HCT116 (cell line): ENCODE measurements at regions not wholly inside any gene's neighbourhood (a gene's known extent, or its start where the extent isn't known, plus 50 kb on each side); places are given as distances from the start of the nearest gene placed in this dataset.

ENCODE experiments used
- ATAC-seq: fragments of 200-7000 bp; cut with Tn5 transposase; 2 replicates; pipeline ENCODE4 v1.9.1; 2020; ENCODE audit warnings: mild to moderate bottlenecking, moderate library complexity
- BruUV-seq: library from RNA; stranded (reverse); fragments of 400-500 nt; replicated peaks from 2 replicates; lab custom pipeline; 2021; lab: Mats Ljungman, UMichigan
- CTCF ChIA-PET: fragments of 300-600 bp; sonication (Branson Sonifier 250); formaldehyde crosslinking; loops from one replicate; lab custom pipeline; 2021; ENCODE audit warnings: antibody characterized with exemption; lab: Charles Lee
- POLR2A ChIA-PET: fragments of 300-600, 350-600 bp; sonication (Branson Sonifier 250); formaldehyde crosslinking; loops from one replicate; lab custom pipeline; 2021; ENCODE audit warnings: antibody characterized with exemption; lab: Charles Lee
- RAD21 ChIA-PET, 2 experiments: fragments of 300-600 bp; sonication (Branson Sonifier 250); formaldehyde crosslinking; loops; one replicate each; lab custom pipeline; 2023; ENCODE audit warnings: low total read pairs in 2 of 2; ENCODE audit not compliant: uncharacterized antibody in 2 of 2, unreplicated experiment in 2 of 2, low non-redundant PET in 1 of 2; lab: Charles Lee
- DNase-seq: peaks from one replicate; pipeline ENCODE4 v3.0.0-alpha.2; 2010; ENCODE audit warnings: low read depth, low spot score
- H2AFZ ChIP-seq: fragments of 200-600 bp; shearing (Covaris generic), sonication (generic); 2 replicates; pipeline ENCODE4 v1.6.1; 2017; ENCODE audit warnings: low read depth, mixed run types, mixed read lengths, antibody characterized with exemption, low read length; ENCODE audit not compliant: poor library complexity, severe bottlenecking
- H3K27ac ChIP-seq: 2 replicates; pipeline ENCODE4 v1.5.1; 2012; ENCODE audit warnings: low read depth, low read length
- H3K27me3 ChIP-seq: fragments of 200-600 bp; sonication (generic); 2 replicates; pipeline ENCODE4 v1.6.1; 2016; ENCODE audit warnings: mixed run types, low read length, mixed read lengths; ENCODE audit not compliant: insufficient read depth
- H3K36me3 ChIP-seq, 2 experiments: fragments of 200-500 bp in 1 of 2; fragments of 200-600 bp in 1 of 2; sonication (Bioruptor generic) in 1 of 2; sonication (generic) in 1 of 2; 2 replicates each; pipeline versions ENCODE4 v1.5.1 to v1.6.1; 2014 to 2016; ENCODE audit warnings: low read length in 2 of 2, inconsistent platforms in 1 of 2, mixed read lengths in 1 of 2, mixed run types in 1 of 2; ENCODE audit not compliant: insufficient read depth in 2 of 2, control insufficient read depth in 1 of 2
- H3K4me1 ChIP-seq, 2 experiments: fragments of 200-600 bp in 1 of 2; sonication (generic) in 1 of 2; 2 replicates each; pipeline versions ENCODE4 v1.5.1 to v1.6.1; 2012 to 2017; ENCODE audit warnings: low read length in 2 of 2, inconsistent platforms in 1 of 2, mild to moderate bottlenecking in 1 of 2, mixed read lengths in 1 of 2, mixed run types in 1 of 2, moderate library complexity in 1 of 2; ENCODE audit not compliant: insufficient read depth in 2 of 2, control insufficient read depth in 1 of 2
- H3K4me2 ChIP-seq: fragments of 200-600 bp; sonication (generic); 2 replicates; pipeline ENCODE4 v1.6.1; 2017; ENCODE audit warnings: mixed run types, low read length, mixed read lengths
- H3K4me3 ChIP-seq, 2 experiments: fragments of 200-600 bp in 1 of 2; sonication (generic) in 1 of 2; replicated peaks in 1 of 2; 2 replicates each; pipeline ENCODE4 v1.5.1; 2011 to 2016; ENCODE audit warnings: low read length in 2 of 2, control low read depth in 1 of 2, low read depth in 1 of 2, mild to moderate bottlenecking in 1 of 2, mixed read lengths in 1 of 2, mixed run types in 1 of 2
- H3K79me2 ChIP-seq: fragments of 200-600 bp; sonication (generic); 2 replicates; pipeline ENCODE4 v1.6.1; 2017; ENCODE audit warnings: mild to moderate bottlenecking, mixed run types, low read length, moderate library complexity, mixed read lengths; ENCODE audit not compliant: insufficient read depth
- H3K9ac ChIP-seq: fragments of 200-600 bp; sonication (generic); 2 replicates; pipeline ENCODE4 v1.6.1; 2016; ENCODE audit warnings: low read length, mixed read lengths
- H3K9me2 ChIP-seq: fragments of 200-600 bp; sonication (generic), shearing (Covaris generic); 2 replicates; pipeline ENCODE4 v1.6.1; 2017; ENCODE audit warnings: mixed run types, mild to moderate bottlenecking, moderate library complexity; ENCODE audit not compliant: insufficient read depth
- H3K9me3 ChIP-seq, 2 experiments: fragments of 200-500 bp in 1 of 2; fragments of 200-600 bp in 1 of 2; sonication (Bioruptor generic) in 1 of 2; sonication (generic) in 1 of 2; 2 replicates each; pipeline ENCODE4 v1.6.1; 2014 to 2017; ENCODE audit warnings: low read length in 2 of 2, mixed read lengths in 2 of 2, inconsistent platforms in 1 of 2, low read depth in 1 of 2, mild to moderate bottlenecking in 1 of 2, mixed run types in 1 of 2, moderate library complexity in 1 of 2; ENCODE audit not compliant: control insufficient read depth in 1 of 2, insufficient read depth in 1 of 2
- H4K20me1 ChIP-seq: fragments of 200-600 bp; sonication (generic), shearing (Covaris generic); 2 replicates; pipeline ENCODE4 v1.6.1; 2017; ENCODE audit warnings: mixed run types, mild to moderate bottlenecking, moderate library complexity; ENCODE audit not compliant: insufficient read depth
- CEBPB ChIP-seq: IDR thresholded peaks from 2 replicates; pipeline ENCODE4 v1.6.1; 2012; ENCODE audit warnings: low read depth
- EGR1 ChIP-seq: IDR thresholded peaks from 2 replicates; pipeline ENCODE4 v1.6.1; 2012; ENCODE audit warnings: low read depth
- ELF1 ChIP-seq: IDR thresholded peaks from 2 replicates; pipeline ENCODE4 v1.6.1; 2012; ENCODE audit warnings: low read depth, borderline replicate concordance
- EZH2 ChIP-seq: fragments of 200-600 bp; sonication (generic); IDR thresholded peaks from 2 replicates; pipeline ENCODE4 v1.6.1; 2017; ENCODE audit warnings: antibody characterized with exemption, mixed run types
- JUND ChIP-seq: IDR thresholded peaks from 2 replicates; pipeline ENCODE4 v1.6.1; 2012
- POLR2A ChIP-seq: IDR thresholded peaks from 2 replicates; pipeline ENCODE4 v1.7.0; 2011; ENCODE audit warnings: borderline replicate concordance; ENCODE audit not compliant: insufficient read depth, insufficient read length; ENCODE audit errors: extremely low read depth
- RAD21 ChIP-seq: IDR thresholded peaks from 2 replicates; pipeline ENCODE4 v1.6.1; 2012; ENCODE audit warnings: low read depth, mild to moderate bottlenecking
- SIN3A ChIP-seq: IDR thresholded peaks from 2 replicates; pipeline ENCODE4 v1.6.1; 2012; ENCODE audit warnings: low read depth
- SRF ChIP-seq: IDR thresholded peaks from 2 replicates; pipeline ENCODE4 v1.6.1; 2012; ENCODE audit warnings: low read depth
- TCF7L2 ChIP-seq: IDR thresholded peaks from 2 replicates; pipeline ENCODE4 v1.7.0; 2011; ENCODE audit warnings: borderline replicate concordance, inconsistent platforms; ENCODE audit not compliant: insufficient read depth, insufficient read length; ENCODE audit errors: extremely low read depth
- YY1 ChIP-seq: IDR thresholded peaks from 2 replicates; pipeline ENCODE4 v1.6.1; 2011; ENCODE audit warnings: low read length, low read depth, moderate library complexity, mild to moderate bottlenecking; ENCODE audit not compliant: insufficient replicate concordance; ENCODE audit errors: extremely low read depth
- ZFX ChIP-seq: fragments of 450-650 bp; IDR thresholded peaks from 2 replicates; pipeline ENCODE4 v1.6.1; 2017
- ZNF274 ChIP-seq: fragments of 200-500 bp; sonication (Bioruptor generic); IDR thresholded peaks from 2 replicates; pipeline ENCODE4 v1.6.1; 2014; ENCODE audit warnings: mild to moderate bottlenecking, low read depth, low read length, inconsistent platforms
- intact Hi-C: fragments of 100-400 bp; cut with micrococcal nuclease; formaldehyde crosslinking; loops from 2 replicates; pipeline ENCODE4 v1.10.0; 2022
- TF ChIP-seq, protein P1 (sequence below), 3 experiments: fragments of 200-600 bp in 1 of 3; sonication (generic) in 1 of 3; IDR thresholded peaks in 2 of 3; conservative IDR thresholded peaks in 1 of 3; 2 replicates each; pipeline ENCODE4 v1.5.1; 2012 to 2017; ENCODE audit warnings: low read depth in 2 of 3, low read length in 2 of 3, antibody characterized with exemption in 1 of 3, borderline replicate concordance in 1 of 3, control low read depth in 1 of 3, mild to moderate bottlenecking in 1 of 3, mixed read lengths in 1 of 3, mixed run types in 1 of 3, moderate library complexity in 1 of 3; ENCODE audit not compliant: insufficient read depth in 1 of 3
- TF ChIP-seq, protein P2 (sequence below): IDR thresholded peaks from 2 replicates; pipeline ENCODE4 v1.6.1; 2012; ENCODE audit warnings: low read depth
- TF ChIP-seq, protein P3 (sequence below): IDR thresholded peaks from 2 replicates; pipeline ENCODE4 v1.6.1; 2012

DNA sequence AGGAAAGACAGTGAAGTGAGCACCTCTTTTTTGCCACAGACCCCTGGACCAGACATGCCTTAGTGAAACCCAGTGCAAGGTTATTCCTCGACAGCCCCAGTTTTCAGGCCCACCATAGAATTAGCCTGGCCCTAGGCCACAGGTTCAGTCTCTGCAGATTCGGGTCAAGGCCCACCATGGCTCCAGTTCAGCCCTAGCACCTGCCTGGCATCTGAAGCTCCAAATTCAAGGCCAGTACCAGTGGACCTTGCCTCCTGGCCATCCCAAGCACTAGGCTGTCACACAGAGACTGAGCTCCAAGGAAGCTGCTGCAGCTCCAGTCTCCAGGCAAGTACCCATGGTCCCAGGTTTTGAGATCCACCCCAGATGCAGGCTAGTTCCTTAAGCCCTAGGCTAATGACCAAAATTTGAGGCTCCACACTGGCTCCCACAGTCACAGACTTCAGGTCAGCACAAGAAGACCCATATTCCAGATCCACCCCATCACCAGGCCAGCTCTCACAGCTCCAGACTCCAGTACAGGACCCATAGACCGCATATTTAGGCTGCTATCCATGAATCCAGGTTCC lies 877.5 kb upstream of the ADGRB3 start:
- no peak overlapping the region for H3K9ac ChIP-seq
- POLR2A ChIA-PET = no interaction called here
- no peaks in the 10 kb centered on the region for H3K27me3 ChIP-seq
- ATAC-seq = no peak
- intact Hi-C loops = no loop called here
- CTCF ChIA-PET = no interaction called here
- TF ChIP-seq ELF1 (no peak), TCF7L2 (no peak), CEBPB (no peak), ZFX (no peak), EGR1 (no peak), POLR2A (no peak), EZH2 (no peak), SIN3A (no peak)
- TF ChIP-seq, all 23 proteins: peak for 0
- H3K9me2 ChIP-seq = no peaks in the 10 kb centered on the region
- H3K27ac ChIP-seq = no peak overlapping the region
- no TSS peak for BruUV-seq
- no peak overlapping the region for H3K4me2 ChIP-seq
- H2AFZ ChIP-seq = no peak overlapping the region
- no peaks in the 10 kb centered on the region for H3K4me1 ChIP-seq
- no peak overlapping the region for H3K4me3 ChIP-seq
- DNase-seq = no peak
- H3K36me3 ChIP-seq = no peaks in the 10 kb centered on the region
- H3K79me2 ChIP-seq = no peaks in the 10 kb centered on the region
- RAD21 ChIA-PET = no interaction called here
- H4K20me1 ChIP-seq = no peaks in the 10 kb centered on the region
- peaks cover 18 to 30% of the 10 kb centered on the region in 2 experiments; a peak in 3 of 4 replicates for H3K9me3 ChIP-seq

DNA sequence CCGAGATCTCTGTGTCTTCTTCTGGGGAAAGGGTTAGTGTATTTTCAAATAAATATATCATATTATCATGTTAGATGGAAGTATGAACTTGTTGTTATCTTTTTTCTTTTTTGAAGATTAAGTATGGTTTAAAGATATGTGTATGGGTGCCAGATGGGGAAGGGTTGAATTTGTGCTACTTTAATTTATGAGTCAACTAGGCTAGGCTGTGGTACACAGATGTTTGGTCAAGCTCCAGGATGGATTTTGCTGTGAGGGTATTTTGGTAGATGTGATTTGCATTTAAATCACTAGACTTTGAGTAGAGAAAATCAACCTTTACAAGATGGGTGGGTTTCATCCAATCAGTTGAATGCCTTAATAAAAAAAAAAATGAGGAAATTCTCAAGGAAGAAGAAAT lies 886.6 kb upstream of the ADGRB3 start:
- CTCF ChIA-PET = no interaction called here
- RAD21 ChIA-PET = no interaction called here
- intact Hi-C loops = no loop called here
- no TSS peak for BruUV-seq
- Histone ChIP-seq H3K4me2 (no peak overlapping the region), H3K4me1 (no peaks in the 10 kb centered on the region), H3K79me2 (no peaks in the 10 kb centered on the region), H3K4me3 (no peak overlapping the region), H3K9me3 (peaks cover 5 to 11% of the 10 kb centered on the region in 2 experiments; a peak in 2 of 4 replicates), H3K36me3 (no peaks in the 10 kb centered on the region), H3K27ac (no peak overlapping the region), H3K9ac (no peak overlapping the region), H3K27me3 (no peaks in the 10 kb centered on the region), H4K20me1 (no peaks in the 10 kb centered on the region), H3K9me2 (no peaks in the 10 kb centered on the region), H2AFZ (no peak overlapping the region)
- ATAC-seq (no peak), DNase-seq (no peak)
- POLR2A ChIA-PET = no interaction called here
- TF ChIP-seq ZNF274 (no peak), YY1 (no peak), RAD21 (no peak), SIN3A (no peak), JUND (no peak), EZH2 (no peak), SRF (no peak), ZFX (no peak)
- TF ChIP-seq, protein P1, sequence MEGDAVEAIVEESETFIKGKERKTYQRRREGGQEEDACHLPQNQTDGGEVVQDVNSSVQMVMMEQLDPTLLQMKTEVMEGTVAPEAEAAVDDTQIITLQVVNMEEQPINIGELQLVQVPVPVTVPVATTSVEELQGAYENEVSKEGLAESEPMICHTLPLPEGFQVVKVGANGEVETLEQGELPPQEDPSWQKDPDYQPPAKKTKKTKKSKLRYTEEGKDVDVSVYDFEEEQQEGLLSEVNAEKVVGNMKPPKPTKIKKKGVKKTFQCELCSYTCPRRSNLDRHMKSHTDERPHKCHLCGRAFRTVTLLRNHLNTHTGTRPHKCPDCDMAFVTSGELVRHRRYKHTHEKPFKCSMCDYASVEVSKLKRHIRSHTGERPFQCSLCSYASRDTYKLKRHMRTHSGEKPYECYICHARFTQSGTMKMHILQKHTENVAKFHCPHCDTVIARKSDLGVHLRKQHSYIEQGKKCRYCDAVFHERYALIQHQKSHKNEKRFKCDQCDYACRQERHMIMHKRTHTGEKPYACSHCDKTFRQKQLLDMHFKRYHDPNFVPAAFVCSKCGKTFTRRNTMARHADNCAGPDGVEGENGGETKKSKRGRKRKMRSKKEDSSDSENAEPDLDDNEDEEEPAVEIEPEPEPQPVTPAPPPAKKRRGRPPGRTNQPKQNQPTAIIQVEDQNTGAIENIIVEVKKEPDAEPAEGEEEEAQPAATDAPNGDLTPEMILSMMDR (IDR thresholded peaks at IDR 0.05 in 2 of 3, conservative IDR thresholded peaks at IDR 0.05 in 1 of 3; ENCODE audit: borderline replicate concordance in 1 of 3, insufficient read depth in 1 of 3, low read depth in 2 of 3, low read length in 2 of 3) = no peak
- TF ChIP-seq, protein P2, sequence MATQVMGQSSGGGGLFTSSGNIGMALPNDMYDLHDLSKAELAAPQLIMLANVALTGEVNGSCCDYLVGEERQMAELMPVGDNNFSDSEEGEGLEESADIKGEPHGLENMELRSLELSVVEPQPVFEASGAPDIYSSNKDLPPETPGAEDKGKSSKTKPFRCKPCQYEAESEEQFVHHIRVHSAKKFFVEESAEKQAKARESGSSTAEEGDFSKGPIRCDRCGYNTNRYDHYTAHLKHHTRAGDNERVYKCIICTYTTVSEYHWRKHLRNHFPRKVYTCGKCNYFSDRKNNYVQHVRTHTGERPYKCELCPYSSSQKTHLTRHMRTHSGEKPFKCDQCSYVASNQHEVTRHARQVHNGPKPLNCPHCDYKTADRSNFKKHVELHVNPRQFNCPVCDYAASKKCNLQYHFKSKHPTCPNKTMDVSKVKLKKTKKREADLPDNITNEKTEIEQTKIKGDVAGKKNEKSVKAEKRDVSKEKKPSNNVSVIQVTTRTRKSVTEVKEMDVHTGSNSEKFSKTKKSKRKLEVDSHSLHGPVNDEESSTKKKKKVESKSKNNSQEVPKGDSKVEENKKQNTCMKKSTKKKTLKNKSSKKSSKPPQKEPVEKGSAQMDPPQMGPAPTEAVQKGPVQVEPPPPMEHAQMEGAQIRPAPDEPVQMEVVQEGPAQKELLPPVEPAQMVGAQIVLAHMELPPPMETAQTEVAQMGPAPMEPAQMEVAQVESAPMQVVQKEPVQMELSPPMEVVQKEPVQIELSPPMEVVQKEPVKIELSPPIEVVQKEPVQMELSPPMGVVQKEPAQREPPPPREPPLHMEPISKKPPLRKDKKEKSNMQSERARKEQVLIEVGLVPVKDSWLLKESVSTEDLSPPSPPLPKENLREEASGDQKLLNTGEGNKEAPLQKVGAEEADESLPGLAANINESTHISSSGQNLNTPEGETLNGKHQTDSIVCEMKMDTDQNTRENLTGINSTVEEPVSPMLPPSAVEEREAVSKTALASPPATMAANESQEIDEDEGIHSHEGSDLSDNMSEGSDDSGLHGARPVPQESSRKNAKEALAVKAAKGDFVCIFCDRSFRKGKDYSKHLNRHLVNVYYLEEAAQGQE = no peak
- TF ChIP-seq, protein P3, sequence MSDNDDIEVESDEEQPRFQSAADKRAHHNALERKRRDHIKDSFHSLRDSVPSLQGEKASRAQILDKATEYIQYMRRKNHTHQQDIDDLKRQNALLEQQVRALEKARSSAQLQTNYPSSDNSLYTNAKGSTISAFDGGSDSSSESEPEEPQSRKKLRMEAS = no peak
